Gastrocnemius medialis (tissue), 4 donors: ENCODE measurements at regions not wholly inside any gene's neighbourhood (a gene's known extent, or its start where the extent isn't known, plus 50 kb on each side); places are given as distances from the start of the nearest gene placed in this dataset.

Experiments used
- ATAC-seq, 2 donors: fragments of 150-250 bp; one replicate each; pipeline ENCODE4 v1.9.1; 2016
- DNase-seq, 2 donors: peaks; one replicate each; pipeline ENCODE4 v3.0.0-alpha.2; 2019
- H3K27ac ChIP-seq, 4 donors: fragments of 200-600 bp; sonication (generic); 1 replicate in 1 of 4; 2 replicates in 3 of 4; pipeline ENCODE4 v1.5.1; 2016 to 2018; ENCODE audit warnings: mild to moderate bottlenecking in 2 of 4, moderate library complexity in 1 of 4
- H3K27me3 ChIP-seq, 3 donors: fragments of 200-600 bp; sonication (generic) in 2 of 3; 1 replicate in 1 of 3; 2 replicates in 2 of 3; pipeline versions ENCODE4 v1.5.1 to v1.6.0; 2016 to 2019; ENCODE audit warnings: mild to moderate bottlenecking in 1 of 3, moderate library complexity in 1 of 3
- H3K36me3 ChIP-seq, 2 donors: fragments of 200-600 bp; sonication (generic) in 1 of 2; one replicate each; pipeline ENCODE4 v1.5.1; 2017 to 2018
- H3K4me1 ChIP-seq, 2 donors: fragments of 200-600 bp; sonication (generic) in 1 of 2; one replicate each; pipeline ENCODE4 v1.5.1; 2016 to 2017; ENCODE audit warnings: mild to moderate bottlenecking in 2 of 2
- H3K4me3 ChIP-seq, 4 donors: fragments of 200-600 bp; sonication (generic) in 3 of 4; 1 replicate in 1 of 4; 2 replicates in 3 of 4; pipeline ENCODE4 v1.5.1; 2016 to 2019; ENCODE audit warnings: mild to moderate bottlenecking in 2 of 4
- H3K9me3 ChIP-seq, 3 donors: fragments of 200-600 bp; sonication (generic) in 2 of 3; 1 replicate in 1 of 3; 2 replicates in 2 of 3; pipeline ENCODE4 v1.5.1; 2016 to 2019
- POLR2A ChIP-seq, 2 donors: fragments of 450-650 bp; IDR thresholded peaks; one replicate each; pipeline ENCODE4 v1.6.1; 2017; ENCODE audit warnings: antibody characterized with exemption in 2 of 2, mild to moderate bottlenecking in 2 of 2, moderate library complexity in 2 of 2
- in situ Hi-C, 4 donors: fragments of 200-750 bp; cut with MboI; loops; one replicate each; pipeline versions ENCODE4 v1.15.0 to v1.8.0; 2017; ENCODE audit warnings: low sequenced_read_pairs in 4 of 4
- intact Hi-C: fragments of 100-400 bp; cut with DNase I; formaldehyde crosslinking; loops from one replicate; pipeline ENCODE4 v1.15.1; 2023; ENCODE audit warnings: low total_unique reads
- TF ChIP-seq, protein P1 (sequence below), 5 experiments: fragments of 450-650 bp in 3 of 5; fragments of 200-600 bp in 2 of 5; sonication (generic) in 2 of 5; IDR thresholded peaks in 4 of 5; conservative IDR thresholded peaks in 1 of 5; 1 replicate in 4 of 5; 2 replicates in 1 of 5; pipeline ENCODE4 v1.5.1; 2016 to 2019; ENCODE audit warnings: antibody characterized with exemption in 5 of 5, mild to moderate bottlenecking in 3 of 5, moderate library complexity in 3 of 5

DNA sequence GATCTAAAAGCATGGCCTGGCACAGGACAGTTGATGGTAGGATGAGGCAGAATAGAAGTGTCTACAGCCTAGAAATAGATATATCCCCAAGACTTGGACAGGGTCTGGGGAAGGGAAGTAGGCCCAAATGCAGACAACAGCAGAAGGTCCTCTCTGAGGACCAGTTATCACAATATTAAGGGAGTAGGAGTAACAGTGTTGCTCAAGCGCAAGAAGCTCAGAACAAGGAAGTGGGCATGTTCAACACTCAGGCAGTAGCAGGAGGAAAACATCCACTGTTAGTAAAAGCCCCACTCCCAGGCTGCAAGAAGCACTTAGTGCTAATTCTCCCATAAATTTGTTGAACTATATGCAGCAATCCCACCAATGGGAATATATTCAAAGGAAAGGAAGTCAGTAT is 314.7 kb downstream of the METTL4 start:
- Histone ChIP-seq H3K27me3 (no peaks in the 10 kb centered on the region), H3K9me3 (no peaks in the 10 kb centered on the region), H3K4me3 (no peak overlapping the region), H3K4me1 (no peaks in the 10 kb centered on the region), H3K27ac (no peak overlapping the region), H3K36me3 (no peaks in the 10 kb centered on the region)
- TF ChIP-seq, protein P1, sequence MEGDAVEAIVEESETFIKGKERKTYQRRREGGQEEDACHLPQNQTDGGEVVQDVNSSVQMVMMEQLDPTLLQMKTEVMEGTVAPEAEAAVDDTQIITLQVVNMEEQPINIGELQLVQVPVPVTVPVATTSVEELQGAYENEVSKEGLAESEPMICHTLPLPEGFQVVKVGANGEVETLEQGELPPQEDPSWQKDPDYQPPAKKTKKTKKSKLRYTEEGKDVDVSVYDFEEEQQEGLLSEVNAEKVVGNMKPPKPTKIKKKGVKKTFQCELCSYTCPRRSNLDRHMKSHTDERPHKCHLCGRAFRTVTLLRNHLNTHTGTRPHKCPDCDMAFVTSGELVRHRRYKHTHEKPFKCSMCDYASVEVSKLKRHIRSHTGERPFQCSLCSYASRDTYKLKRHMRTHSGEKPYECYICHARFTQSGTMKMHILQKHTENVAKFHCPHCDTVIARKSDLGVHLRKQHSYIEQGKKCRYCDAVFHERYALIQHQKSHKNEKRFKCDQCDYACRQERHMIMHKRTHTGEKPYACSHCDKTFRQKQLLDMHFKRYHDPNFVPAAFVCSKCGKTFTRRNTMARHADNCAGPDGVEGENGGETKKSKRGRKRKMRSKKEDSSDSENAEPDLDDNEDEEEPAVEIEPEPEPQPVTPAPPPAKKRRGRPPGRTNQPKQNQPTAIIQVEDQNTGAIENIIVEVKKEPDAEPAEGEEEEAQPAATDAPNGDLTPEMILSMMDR (IDR thresholded peaks at IDR 0.05 in 4 of 5, conservative IDR thresholded peaks at IDR 0.05 in 1 of 5): no peak
- TF ChIP-seq POLR2A (IDR thresholded peaks at IDR 0.05): no peak
- ATAC-seq (no peak), DNase-seq (no peak)
- in situ Hi-C loops: loop anchor here in 1 of 4 donors (25.0 kb wide), 1 partner anchor 106 kb away; no protein-coding TSS in a partner anchor
- intact Hi-C loops: no loop called here

DNA sequence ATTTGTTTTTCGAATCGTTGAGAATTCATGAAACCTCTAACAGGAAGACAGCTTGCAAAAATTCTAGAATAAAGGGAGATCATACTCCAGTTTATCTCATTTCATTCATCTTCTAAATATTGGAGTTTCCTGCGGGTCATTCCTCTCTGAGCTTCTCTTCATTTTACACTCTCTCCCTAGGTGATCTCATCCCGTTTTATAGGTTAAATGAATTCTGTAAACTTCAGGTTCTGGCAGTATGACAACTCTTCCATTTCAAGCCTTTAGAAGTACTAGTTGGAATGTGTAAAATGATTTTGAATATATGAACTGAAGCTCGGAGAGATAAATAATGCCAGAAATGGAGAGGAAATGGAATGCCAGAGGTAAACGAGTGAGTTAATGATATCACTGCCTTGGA is 312.4 kb downstream of the METTL4 start:
- H3K27ac ChIP-seq: no peak overlapping the region
- no peaks in the 10 kb centered on the region for H3K9me3 ChIP-seq
- ATAC-seq: no peak
- TF ChIP-seq, protein P1 (IDR thresholded peaks at IDR 0.05 in 4 of 5, conservative IDR thresholded peaks at IDR 0.05 in 1 of 5): no peak
- no peak for TF ChIP-seq POLR2A (IDR thresholded peaks at IDR 0.05)
- in situ Hi-C loops (loop anchor here in 1 of 4 donors (25.0 kb wide), 1 partner anchor 103 kb away; no protein-coding TSS in a partner anchor), intact Hi-C loops (no loop called here)
- H3K27me3 ChIP-seq: no peaks in the 10 kb centered on the region
- H3K36me3 ChIP-seq: no peaks in the 10 kb centered on the region
- H3K4me1 ChIP-seq: no peaks in the 10 kb centered on the region
- no peak overlapping the region for H3K4me3 ChIP-seq
- DNase-seq: no peak

DNA sequence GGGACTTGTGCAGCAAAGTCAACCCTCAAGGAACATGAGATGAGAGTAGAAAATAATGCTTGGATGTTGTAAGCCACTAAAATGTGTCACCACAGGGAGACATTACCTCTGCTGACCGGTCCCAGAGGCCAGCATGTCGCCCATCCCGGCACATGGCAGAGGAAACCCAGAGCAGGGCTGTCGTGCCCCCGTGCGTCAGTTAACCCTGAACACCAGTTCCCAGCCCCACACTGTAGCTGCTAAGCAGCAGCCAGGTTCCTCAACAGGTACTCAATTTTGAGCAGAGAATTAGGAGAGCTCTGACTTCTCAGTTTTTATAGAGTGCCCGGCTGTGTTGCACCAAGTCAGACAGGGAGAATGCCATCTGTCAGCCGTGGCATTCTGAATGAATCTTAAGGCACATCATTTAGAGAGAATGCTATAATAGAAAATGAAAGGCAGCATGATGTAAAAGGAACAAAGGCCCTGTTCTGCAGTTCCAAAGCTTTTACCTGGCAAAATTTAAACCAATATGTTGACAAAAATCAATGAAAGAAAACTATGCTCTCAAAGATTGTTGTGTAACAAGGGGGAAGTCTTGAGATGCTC is 307.9 kb downstream of the METTL4 start:
- H3K27me3 ChIP-seq: no peaks in the 10 kb centered on the region
- H3K4me1 ChIP-seq: no peaks in the 10 kb centered on the region
- H3K9me3 ChIP-seq: no peaks in the 10 kb centered on the region
- intact Hi-C loops: no loop called here
- H3K27ac ChIP-seq: no peak overlapping the region
- in situ Hi-C loops: loop anchor here in 1 of 4 donors (25.0 kb wide), 1 partner anchor 99 kb away; no protein-coding TSS in a partner anchor
- ATAC-seq (no peak), DNase-seq (no peak)
- no peaks in the 10 kb centered on the region for H3K36me3 ChIP-seq
- TF ChIP-seq POLR2A (IDR thresholded peaks at IDR 0.05): no peak
- TF ChIP-seq, protein P1 (IDR thresholded peaks at IDR 0.05 in 4 of 5, conservative IDR thresholded peaks at IDR 0.05 in 1 of 5): no peak
- H3K4me3 ChIP-seq: no peak overlapping the region

DNA sequence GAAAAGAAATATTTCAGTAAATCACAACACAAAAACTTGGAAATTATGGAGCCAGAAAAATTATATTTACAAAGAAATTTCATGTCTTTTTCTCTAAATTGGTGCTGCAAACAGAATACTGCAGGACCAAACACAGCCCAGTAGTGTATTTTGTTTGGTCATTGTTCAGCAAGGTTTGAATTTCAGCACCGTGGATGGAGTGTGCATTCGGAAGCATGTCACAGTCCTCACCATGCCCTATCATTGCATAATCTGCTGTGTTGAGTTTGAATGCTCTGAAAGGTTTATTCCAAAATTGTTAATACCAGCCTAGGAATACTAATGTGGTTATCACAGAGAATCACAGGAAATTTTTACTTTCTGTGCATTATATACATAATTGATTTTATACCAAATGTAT is 296.7 kb downstream of the METTL4 start:
- no peak overlapping the region for H3K27ac ChIP-seq
- TF ChIP-seq, protein P1 (IDR thresholded peaks at IDR 0.05 in 4 of 5, conservative IDR thresholded peaks at IDR 0.05 in 1 of 5): no peak
- no peak for TF ChIP-seq POLR2A (IDR thresholded peaks at IDR 0.05)
- DNase-seq: no peak
- in situ Hi-C loops (loop anchor here in 1 of 4 donors (25.0 kb wide), 1 partner anchor 88 kb away; no protein-coding TSS in a partner anchor), intact Hi-C loops (no loop called here)
- H3K4me1 ChIP-seq: no peaks in the 10 kb centered on the region
- H3K4me3 ChIP-seq: no peak overlapping the region
- H3K36me3 ChIP-seq: no peaks in the 10 kb centered on the region
- H3K27me3 ChIP-seq: no peaks in the 10 kb centered on the region
- no peaks in the 10 kb centered on the region for H3K9me3 ChIP-seq
- no peak for ATAC-seq

DNA sequence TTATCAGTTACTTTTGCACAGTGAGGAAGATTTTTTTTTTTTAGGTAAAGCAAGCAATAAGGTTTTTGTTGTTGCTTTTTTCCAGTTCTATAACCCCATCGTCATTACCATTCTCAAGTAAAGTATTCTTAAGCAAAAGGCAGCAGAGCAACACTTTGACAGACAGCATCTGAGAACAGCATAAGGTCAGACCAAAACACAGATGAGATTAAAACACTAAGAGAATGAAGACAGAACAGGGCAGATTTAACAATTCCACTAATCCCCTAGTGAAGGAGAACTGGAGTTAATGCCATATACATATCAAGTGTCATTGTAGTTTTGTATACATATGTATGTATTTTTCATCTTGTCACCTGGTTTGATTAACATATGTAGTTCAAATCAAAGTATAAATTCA is 290.2 kb downstream of the METTL4 start:
- H3K4me3 ChIP-seq: no peak overlapping the region
- no peaks in the 10 kb centered on the region for H3K27me3 ChIP-seq
- in situ Hi-C loops: no loop called here
- no peaks in the 10 kb centered on the region for H3K36me3 ChIP-seq
- H3K9me3 ChIP-seq: no peaks in the 10 kb centered on the region
- no peak for TF ChIP-seq POLR2A (IDR thresholded peaks at IDR 0.05)
- TF ChIP-seq, protein P1 (IDR thresholded peaks at IDR 0.05 in 4 of 5, conservative IDR thresholded peaks at IDR 0.05 in 1 of 5): no peak
- ATAC-seq (no peak), DNase-seq (no peak)
- H3K4me1 ChIP-seq: no peaks in the 10 kb centered on the region
- intact Hi-C loops: no loop called here
- H3K27ac ChIP-seq: no peak overlapping the region
